ENCODE measurements at regions not wholly inside any gene's neighbourhood (a gene's known extent, or its start where the extent isn't known, plus 50 kb on each side); places are given as distances from the start of the nearest gene placed in this dataset.

DNA sequence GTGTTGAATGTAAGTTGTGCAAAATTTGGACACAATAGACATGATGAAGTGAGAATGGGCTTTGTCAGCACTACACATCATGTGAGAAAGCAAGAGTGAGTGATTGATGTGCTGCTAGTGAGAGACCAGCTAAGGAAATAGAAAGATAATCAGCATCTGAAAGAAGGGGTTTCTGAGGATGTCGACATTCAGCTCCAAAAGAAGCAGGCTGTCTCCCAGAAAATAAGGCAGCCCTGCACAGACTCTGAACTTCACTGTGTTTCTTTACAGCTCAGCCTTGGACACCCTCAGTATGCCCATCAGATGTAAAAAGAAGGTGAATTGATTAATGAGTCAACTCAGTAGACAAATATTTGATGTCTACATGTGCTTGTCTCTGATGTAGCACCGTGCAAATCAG lies 80.8 kb upstream of the ADCY2 start:
- TF ChIP-seq, protein P1, sequence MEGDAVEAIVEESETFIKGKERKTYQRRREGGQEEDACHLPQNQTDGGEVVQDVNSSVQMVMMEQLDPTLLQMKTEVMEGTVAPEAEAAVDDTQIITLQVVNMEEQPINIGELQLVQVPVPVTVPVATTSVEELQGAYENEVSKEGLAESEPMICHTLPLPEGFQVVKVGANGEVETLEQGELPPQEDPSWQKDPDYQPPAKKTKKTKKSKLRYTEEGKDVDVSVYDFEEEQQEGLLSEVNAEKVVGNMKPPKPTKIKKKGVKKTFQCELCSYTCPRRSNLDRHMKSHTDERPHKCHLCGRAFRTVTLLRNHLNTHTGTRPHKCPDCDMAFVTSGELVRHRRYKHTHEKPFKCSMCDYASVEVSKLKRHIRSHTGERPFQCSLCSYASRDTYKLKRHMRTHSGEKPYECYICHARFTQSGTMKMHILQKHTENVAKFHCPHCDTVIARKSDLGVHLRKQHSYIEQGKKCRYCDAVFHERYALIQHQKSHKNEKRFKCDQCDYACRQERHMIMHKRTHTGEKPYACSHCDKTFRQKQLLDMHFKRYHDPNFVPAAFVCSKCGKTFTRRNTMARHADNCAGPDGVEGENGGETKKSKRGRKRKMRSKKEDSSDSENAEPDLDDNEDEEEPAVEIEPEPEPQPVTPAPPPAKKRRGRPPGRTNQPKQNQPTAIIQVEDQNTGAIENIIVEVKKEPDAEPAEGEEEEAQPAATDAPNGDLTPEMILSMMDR (IDR thresholded peaks at IDR 0.05) = no peak
- no peak for TF ChIP-seq POLR2A (IDR thresholded peaks at IDR 0.05)

Data from esophagus squamous epithelium (tissue), 4 donors.